Ovary (tissue), 7 donors: ENCODE measurements at regions not wholly inside any gene's neighbourhood (a gene's known extent, or its start where the extent isn't known, plus 50 kb on each side); places are given as distances from the start of the nearest gene placed in this dataset.

Experiments
- DNase-seq, 5 donors: peaks; one replicate each; pipeline ENCODE4 v3.0.0-alpha.2; 2019 to 2020
- H3K27ac ChIP-seq, 2 donors: fragments of 200-600 bp; one replicate each; pipeline versions ENCODE4 v1.5.1 to v1.8.0; 2019 to 2022
- H3K27me3 ChIP-seq: fragments of 200-600 bp; one replicate; pipeline ENCODE4 v1.8.0; 2022
- H3K36me3 ChIP-seq: fragments of 200-600 bp; sonication (generic); one replicate; pipeline ENCODE4 v1.5.1; 2019
- H3K4me1 ChIP-seq: one replicate; pipeline ENCODE4 v1.8.1; 2013; ENCODE audit warnings: mild to moderate bottlenecking, moderate library complexity; ENCODE audit not compliant: insufficient read depth
- H3K4me3 ChIP-seq: fragments of 200-600 bp; sonication (generic); one replicate; pipeline ENCODE4 v1.5.1; 2017
- H3K9me3 ChIP-seq, 2 donors: fragments of 200-600 bp in 1 of 2; sonication (generic) in 1 of 2; one replicate each; pipeline versions ENCODE4 v1.5.1 to v1.8.1; 2013 to 2019; ENCODE audit warnings: mild to moderate bottlenecking in 1 of 2, moderate library complexity in 1 of 2
- EP300 ChIP-seq: sonication (generic); formaldehyde crosslinking; IDR thresholded peaks from one replicate; pipeline ENCODE4 v1.6.1; 2017; ENCODE audit warnings: antibody characterized with exemption
- POLR2A ChIP-seq: fragments of 450-650 bp; IDR thresholded peaks from one replicate; pipeline ENCODE4 v1.6.1; 2017; ENCODE audit warnings: antibody characterized with exemption, mild to moderate bottlenecking, moderate library complexity
- WGBS, 3 donors: extraction: QIAGEN DNeasy Blood & Tissue Kit in 1 of 3; methylation state at CpG; one replicate each; pipeline versions ENCODE4 v1.1.5 to v1.1.7; 2013 to 2017; 5-methylcytosine and 5-hydroxymethylcytosine counted together
- intact Hi-C, 4 donors: fragments of 100-400 bp; cut with DNase I; formaldehyde crosslinking; loops; one replicate each; pipeline versions ENCODE4 v1.11.0 to v1.15.1; 2022 to 2023
- TF ChIP-seq, protein P1 (sequence below), 3 donors: fragments of 450-650 bp in 2 of 3; fragments of 200-600 bp in 1 of 3; IDR thresholded peaks; one replicate each; pipeline versions ENCODE4 v1.5.1 to v1.8.0; 2016 to 2022; ENCODE audit warnings: antibody characterized with exemption in 3 of 3, mild to moderate bottlenecking in 1 of 3
- donor health status: DM: no; HTN: no; CAD: no; lungs with moderate emphysema.
- donor health status: DM: no; HTN: no; CAD: no.
- donor health status: Bipolar disorder and iron deficiency.
- donor health status: DM: no; HTN: no; CAD: no.
- donor health status: DM: yes; HTN: yes; CAD: no.

DNA sequence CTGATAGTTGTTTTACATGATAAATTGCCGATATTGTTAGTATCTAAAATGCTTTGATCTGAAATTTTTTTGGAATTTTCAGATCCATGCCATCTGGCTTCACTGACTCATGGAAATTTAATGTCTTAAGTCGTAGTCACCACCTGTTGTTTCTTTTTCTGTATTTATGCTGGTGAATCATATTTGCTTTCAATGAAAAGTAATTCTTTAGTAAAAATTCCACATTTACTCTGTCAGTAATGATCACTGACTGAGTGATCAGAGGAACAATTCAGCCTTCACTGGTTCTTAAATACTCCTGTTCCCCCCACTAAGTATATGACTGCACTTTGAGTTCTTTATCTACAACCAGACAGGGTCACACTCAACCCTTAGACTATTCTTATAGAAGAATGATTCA is 185.6 kb upstream of the NRIP1 start:
- H3K4me3 ChIP-seq, result no peak overlapping the region
- H3K36me3 ChIP-seq, result no peaks in the 10 kb centered on the region
- intact Hi-C loops, result no loop called here
- 10 to 30% (median 17%) methylated on average over 2 of the region's 2 CpGs for WGBS, 3 donors
- no peak for TF ChIP-seq EP300
- TF ChIP-seq, protein P1, sequence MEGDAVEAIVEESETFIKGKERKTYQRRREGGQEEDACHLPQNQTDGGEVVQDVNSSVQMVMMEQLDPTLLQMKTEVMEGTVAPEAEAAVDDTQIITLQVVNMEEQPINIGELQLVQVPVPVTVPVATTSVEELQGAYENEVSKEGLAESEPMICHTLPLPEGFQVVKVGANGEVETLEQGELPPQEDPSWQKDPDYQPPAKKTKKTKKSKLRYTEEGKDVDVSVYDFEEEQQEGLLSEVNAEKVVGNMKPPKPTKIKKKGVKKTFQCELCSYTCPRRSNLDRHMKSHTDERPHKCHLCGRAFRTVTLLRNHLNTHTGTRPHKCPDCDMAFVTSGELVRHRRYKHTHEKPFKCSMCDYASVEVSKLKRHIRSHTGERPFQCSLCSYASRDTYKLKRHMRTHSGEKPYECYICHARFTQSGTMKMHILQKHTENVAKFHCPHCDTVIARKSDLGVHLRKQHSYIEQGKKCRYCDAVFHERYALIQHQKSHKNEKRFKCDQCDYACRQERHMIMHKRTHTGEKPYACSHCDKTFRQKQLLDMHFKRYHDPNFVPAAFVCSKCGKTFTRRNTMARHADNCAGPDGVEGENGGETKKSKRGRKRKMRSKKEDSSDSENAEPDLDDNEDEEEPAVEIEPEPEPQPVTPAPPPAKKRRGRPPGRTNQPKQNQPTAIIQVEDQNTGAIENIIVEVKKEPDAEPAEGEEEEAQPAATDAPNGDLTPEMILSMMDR (IDR thresholded peaks at IDR 0.05), result no peak
- no peak for TF ChIP-seq POLR2A
- DNase-seq, result no peak
- no peaks in the 10 kb centered on the region for H3K4me1 ChIP-seq
- H3K9me3 ChIP-seq, result no peaks in the 10 kb centered on the region
- H3K27me3 ChIP-seq, result no peaks in the 10 kb centered on the region
- H3K27ac ChIP-seq, result no peak overlapping the region

DNA sequence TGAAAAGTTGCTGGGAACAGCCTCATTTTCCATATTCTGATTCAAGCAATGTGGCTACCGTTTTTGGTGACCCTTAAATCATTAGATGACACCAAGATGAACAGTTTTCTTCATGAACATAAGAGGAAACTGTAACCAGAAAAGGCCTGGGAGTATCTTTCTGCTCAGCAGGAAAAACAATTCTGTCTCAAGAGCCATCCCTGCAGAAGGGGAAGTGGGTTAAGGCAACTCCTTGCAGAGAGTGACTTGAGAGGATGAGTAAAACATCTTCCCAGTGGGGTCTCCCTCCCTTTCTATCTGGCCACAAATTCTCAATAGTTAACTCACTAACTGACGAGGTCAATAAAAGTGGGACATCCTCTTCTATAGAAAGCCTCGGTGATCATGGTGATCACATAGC is 187.6 kb upstream of the NRIP1 start:
- H3K36me3 ChIP-seq, result no peaks in the 10 kb centered on the region
- no peak overlapping the region for H3K4me3 ChIP-seq
- intact Hi-C loops, result no loop called here
- H3K4me1 ChIP-seq, result no peaks in the 10 kb centered on the region
- no peaks in the 10 kb centered on the region for H3K9me3 ChIP-seq
- no peaks in the 10 kb centered on the region for H3K27me3 ChIP-seq
- DNase-seq, result no peak
- no peak overlapping the region for H3K27ac ChIP-seq
- WGBS, 3 donors, result 75 to 77% (median 75%) methylated on average over 3 of the region's 3 CpGs
- TF ChIP-seq, protein P1 (IDR thresholded peaks at IDR 0.05), result no peak
- TF ChIP-seq POLR2A (no peak), EP300 (no peak)

DNA sequence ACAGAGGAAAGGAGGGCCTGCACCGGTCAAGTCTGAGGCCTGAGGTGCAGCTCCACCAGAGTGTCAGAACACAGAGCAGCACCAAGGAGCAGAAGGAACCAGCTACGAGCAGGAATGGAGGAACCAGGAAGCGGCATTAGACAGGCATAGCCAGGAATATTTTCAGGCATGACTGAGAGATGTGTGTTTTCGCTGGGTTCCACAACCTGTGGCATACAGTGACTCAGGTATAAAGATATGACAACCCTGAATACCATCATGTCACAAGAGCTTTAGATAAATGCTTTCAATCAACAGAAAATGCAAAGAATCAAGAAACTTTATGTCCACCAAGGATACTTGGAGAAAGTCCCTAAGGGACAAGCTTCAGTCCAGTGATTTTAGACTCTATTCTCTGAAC is 189.3 kb upstream of the NRIP1 start:
- no peaks in the 10 kb centered on the region for H3K36me3 ChIP-seq
- H3K27ac ChIP-seq, result no peak overlapping the region
- WGBS, 3 donors, result 90 to 93% (median 92%) methylated on average over 4 of the region's 4 CpGs
- H3K4me1 ChIP-seq, result no peaks in the 10 kb centered on the region
- DNase-seq, result no peak
- no peaks in the 10 kb centered on the region for H3K9me3 ChIP-seq
- H3K4me3 ChIP-seq, result no peak overlapping the region
- no peaks in the 10 kb centered on the region for H3K27me3 ChIP-seq
- intact Hi-C loops, result no loop called here
- TF ChIP-seq POLR2A, result no peak

DNA sequence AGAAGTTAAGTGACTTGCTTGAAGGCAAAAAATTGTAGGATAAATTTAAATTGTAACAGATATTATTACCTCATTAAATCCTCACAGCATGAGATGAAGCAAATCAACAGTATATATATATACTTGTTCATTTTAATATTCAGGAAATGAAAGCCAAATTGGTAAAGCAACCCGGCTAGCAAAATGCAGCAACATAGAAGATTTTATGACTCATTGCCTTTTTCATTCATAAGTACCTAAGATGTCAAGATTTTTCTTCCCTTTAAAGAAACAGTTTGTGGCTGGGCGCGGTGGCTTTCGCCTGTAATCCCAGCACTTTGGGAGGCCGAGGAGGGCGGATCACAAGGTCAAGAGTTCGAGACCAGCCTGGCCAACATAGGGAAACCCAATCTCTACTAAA is 190.5 kb upstream of the NRIP1 start:
- H3K36me3 ChIP-seq, result no peaks in the 10 kb centered on the region
- no peak for DNase-seq
- no peak for TF ChIP-seq POLR2A
- TF ChIP-seq, protein P1 (IDR thresholded peaks at IDR 0.05), result no peak
- no peaks in the 10 kb centered on the region for H3K9me3 ChIP-seq
- 81 to 88% (median 83%) methylated on average over 7 of the region's 7 CpGs for WGBS, 3 donors
- H3K27ac ChIP-seq, result no peak overlapping the region
- H3K4me1 ChIP-seq, result no peaks in the 10 kb centered on the region
- intact Hi-C loops, result no loop called here
- no peak overlapping the region for H3K4me3 ChIP-seq
- no peaks in the 10 kb centered on the region for H3K27me3 ChIP-seq

DNA sequence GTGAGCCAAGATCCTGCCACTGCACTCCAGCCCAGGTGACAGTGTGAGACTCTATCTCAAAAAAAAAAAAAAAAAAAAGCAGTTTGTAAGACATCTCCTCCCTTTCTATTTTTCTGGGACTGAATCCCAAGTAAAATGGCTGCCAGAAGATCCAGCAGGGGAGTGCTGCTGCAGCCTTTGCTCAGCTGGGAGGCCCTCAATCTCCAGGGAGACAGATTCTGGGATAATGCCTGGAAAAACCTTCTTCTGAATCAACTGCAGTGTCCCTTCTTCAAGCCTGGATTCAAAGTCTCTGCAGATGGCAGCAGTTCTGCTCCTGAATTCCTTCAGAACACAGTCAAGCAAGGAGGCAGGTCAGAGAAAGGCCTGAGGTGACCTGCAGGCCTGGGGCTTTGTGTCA is 191.0 kb upstream of the NRIP1 start:
- Histone ChIP-seq H3K4me1 (no peaks in the 10 kb centered on the region), H3K36me3 (no peaks in the 10 kb centered on the region), H3K9me3 (no peaks in the 10 kb centered on the region), H3K27me3 (no peaks in the 10 kb centered on the region), H3K4me3 (no peak overlapping the region), H3K27ac (no peak overlapping the region)
- DNase-seq, result no peak
- intact Hi-C loops, result no loop called here
- no peak for TF ChIP-seq POLR2A
- TF ChIP-seq, protein P1 (IDR thresholded peaks at IDR 0.05), result no peak
- no peak for TF ChIP-seq EP300
